ENCODE measurements at regions not wholly inside any gene's neighbourhood (a gene's known extent, or its start where the extent isn't known, plus 50 kb on each side); places are given as distances from the start of the nearest gene placed in this dataset.

DNA sequence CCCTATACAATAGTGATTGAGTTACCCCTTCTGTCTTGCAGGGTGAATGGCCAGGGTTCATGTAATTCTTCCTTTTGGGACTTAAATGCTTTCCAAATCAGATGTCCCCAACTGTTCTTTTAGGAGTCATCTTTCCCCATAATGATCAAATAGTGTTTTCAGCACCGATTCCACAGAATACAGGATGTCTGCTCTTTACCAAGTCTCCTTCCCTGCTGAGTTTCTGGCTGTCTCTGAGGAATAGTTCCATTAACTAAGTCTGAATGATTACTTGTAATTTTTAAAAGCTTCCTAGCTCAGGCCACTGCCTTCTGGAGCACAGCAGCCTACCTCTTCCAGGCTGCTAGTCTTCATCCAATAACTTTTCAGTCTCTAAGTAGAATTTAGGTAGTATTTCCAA is 630.7 kb upstream of the ZNF608 start:
- DNase-seq (ENCODE audit: low read depth) = no peak

DNA sequence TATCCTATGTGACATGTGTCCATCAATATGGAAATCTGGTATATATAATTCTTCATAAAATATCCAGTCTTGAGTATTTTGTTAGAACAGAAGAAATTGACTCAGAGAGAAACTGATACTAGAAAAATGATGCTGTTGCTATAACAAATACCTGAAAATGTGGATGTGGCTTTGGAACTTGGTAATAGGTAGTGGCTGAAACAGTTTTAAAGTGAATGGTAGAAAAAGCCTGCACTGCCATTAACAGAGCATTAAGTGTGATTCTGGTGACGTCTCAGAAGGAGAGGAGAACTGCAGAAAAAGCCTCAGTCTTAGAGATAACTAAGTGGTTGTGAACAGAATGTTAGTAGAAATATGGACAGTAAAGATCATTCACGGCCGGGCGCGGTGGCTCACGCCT is 634.9 kb upstream of the ZNF608 start:
- DNase-seq (ENCODE audit: low read depth) = no peak

DNA sequence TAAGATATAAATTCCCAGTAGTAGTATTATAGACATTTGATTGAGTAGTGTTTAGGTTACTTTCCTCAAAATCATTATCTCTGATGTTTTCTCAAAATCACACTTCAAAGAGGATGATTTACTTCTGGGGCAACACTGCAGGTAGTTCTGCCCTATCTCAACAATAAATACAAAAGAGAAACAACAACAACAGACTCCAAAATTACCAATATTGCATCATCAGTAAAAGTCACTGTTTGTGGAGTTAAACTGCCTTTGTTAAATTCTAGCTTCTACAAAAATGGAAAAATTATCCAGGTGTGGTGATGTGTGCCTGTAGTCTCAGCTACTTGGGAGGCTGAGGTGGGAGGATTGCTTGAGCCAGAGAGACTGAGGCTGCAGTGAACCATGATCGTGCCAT is 637.6 kb upstream of the ZNF608 start:
- DNase-seq (ENCODE audit: low read depth) = no peak

DNA sequence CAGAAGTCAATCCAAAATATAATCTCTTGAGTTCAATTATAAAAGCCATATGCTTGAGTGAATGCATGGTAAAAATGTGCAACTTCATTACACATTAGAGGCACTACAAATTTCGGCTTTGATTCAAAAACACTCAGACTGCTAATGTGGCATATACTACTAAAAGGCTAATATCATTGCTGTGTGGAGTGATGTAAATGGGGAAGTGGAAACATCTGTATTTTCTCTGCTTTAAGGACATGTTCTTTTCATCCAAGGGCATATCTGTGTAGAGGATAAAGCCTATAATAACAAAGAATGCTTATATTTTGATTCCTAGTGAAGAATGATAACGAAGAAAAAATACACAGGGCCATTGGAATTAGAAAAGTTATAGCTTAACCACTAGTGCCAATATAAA is 643.9 kb upstream of the ZNF608 start:
- no peak for DNase-seq (ENCODE audit: low read depth)

DNA sequence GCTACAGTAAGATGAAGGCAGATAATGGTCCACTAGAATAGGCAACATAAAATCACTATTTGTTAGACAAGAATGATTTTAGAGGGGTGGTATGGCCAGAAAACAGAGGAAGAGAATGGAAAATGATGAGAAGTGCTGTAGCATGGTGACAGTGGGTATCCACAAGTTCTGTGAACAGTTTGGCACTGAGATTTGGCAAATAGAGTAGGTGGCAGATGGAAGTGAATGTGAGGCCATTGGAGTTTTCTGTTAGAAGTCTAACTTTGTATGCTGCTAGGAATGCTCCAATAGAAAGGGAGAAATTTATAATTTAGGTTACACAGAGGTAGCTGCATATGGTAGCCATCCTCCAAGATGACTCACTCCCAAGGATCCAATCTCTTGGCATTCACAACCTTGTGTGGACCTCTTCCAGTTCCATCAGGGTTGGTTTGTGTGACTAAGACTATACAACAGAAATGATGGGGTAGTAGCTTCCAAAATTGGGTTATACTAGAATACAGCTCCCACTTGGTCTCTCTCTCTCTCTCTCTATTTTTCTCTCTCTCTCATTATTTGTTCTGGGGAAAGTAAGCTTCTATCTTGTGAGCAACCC is 646.9 kb upstream of the ZNF608 start:
- DNase-seq (ENCODE audit: low read depth) = no peak

DNA sequence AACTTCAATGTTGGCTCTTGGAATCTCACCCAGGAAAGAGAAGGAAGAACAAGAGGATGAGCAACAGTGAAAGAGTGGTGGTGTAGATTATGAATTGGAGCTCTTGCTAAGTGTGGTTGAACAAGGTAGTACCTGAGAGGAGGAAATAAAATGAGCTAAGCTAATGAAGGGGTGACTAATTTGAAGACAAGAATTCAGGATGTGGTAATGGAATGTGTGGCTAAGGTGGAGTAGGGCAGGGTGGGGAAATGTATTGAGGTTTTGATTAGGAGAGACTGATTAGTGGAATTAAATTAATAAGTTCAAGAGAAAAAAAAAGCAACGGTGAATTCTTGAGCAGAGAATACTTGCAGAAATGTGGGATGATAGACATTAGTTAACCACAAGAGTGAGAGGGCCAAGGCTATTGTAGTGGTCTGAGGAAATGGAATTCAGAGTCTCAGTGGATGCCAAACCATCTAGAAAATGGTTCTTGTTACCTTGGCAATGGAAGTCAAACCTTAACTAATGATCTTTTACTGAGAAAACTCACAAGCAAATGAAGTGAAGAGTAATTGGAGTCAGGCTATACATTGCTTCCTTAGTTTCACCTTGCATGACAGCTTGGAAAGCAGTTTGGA is 648.3 kb upstream of the ZNF608 start:
- DNase-seq (ENCODE audit: low read depth) = peak; percentile 32

DNA sequence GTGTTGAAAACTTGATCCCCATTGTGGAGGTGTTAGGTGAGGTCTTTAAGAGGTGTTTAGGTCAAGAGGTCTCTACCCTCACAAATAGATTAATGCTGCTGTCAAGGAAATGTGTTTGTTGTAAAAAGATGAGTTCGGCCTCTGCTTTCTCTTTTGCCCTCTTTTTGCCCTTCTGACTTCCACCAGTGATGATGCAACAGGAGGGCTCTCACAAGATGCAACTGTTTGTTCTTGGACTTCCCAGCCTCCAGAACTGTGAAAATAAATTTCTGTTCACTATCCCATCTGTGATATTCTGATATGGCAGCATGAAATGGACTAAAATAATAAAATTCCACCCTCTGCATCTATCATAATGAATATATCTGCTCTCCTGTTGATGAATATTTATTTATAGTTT is 650.0 kb upstream of the ZNF608 start:
- no peak for DNase-seq (ENCODE audit: low read depth)

DNA sequence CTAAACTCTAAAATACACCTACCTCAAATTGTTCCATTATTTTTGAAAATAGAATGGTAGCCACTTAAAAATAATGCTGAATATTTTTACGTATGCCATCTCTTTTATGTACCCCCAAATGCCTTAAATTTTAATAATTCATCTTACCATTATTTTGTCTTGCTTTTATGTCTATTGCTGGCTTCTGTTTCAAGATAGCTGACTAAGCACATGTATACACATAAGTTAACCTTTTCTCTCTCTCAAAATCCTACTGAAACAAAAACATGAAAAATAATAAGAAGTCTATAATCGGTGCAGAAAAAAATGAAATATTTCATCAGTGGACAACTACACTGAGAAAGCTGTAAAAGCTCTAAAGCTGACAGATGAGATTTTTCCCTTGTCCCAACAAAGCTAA is 652.0 kb upstream of the ZNF608 start:
- DNase-seq (ENCODE audit: low read depth) = no peak

DNA sequence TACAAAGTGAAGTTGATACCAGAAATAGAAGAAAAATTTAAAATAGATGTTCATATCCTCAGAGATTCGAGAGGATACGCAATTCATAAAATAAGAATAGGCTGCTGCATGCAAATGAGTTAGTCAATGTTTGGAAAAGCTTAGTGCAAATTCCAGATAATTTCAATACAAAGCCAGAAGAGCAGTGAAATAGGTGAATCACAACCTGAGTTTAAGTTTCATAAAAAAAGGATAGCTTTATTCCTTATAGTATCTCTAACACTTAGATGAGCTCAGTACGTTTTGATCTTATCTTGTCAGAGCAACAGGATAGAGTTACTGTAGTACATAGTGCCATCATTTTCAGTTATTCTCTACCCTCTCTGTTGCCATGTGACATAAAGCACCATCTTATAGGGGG is 653.4 kb upstream of the ZNF608 start:
- no peak for DNase-seq (ENCODE audit: low read depth)

DNA sequence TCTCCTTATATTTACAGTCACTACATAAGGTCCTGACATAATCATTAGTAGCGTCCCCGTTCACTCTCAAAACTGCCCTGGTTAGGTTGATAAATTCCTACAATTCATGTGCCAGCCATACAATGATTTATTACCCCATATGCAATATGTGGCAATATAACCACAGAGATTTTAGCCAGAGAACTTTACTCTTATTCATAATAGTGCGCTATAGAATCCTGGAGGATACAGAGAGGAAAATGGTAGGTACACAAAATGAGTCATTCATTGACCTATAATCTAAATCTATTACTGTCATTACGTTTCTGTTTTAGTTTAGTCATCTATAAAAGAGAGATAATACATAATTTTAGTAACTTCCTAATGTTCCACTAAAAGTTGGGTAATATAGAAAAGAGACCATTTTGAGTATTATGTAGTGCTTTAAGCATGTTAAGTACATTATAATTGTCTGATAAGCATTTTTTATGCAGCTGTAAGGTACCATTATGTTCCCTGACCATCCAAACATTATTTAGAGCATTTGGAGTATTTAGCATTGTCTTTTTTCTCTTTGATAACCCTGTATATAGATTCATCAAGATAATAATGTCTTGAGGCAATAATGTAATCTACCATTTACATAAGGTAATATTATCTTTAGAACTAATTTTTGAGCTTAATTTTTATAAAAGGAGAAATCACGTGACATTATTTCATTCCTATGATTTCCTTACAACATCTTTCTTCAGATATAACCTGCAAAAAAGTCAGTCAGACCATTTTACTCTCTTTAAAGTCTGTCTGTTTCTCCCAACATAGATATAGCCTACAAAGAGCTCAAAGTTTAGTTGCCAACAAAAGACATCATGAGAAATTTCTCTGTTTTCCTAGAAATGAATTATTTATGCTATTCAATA is 655.5 kb upstream of the ZNF608 start:
- DNase-seq (ENCODE audit: low read depth) = peak; percentile 68

DNA sequence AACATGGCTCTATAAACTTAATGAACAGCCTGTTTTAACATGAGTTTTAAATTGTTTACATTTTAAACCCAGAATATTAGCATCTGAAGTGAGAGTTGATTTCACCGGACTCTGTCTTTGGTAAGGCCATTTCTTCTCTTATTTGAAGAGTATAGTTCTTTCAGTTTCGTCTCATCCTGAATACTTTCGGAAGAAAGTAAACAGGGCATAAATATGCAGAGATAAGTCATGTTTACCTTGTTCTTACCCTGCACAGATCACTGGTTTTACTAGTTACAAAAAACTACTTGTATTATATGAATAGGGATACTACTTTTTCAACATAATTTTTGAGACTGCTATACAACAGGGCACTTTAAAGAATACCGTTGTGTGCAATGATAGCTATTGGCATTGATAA is 656.3 kb upstream of the ZNF608 start:
- no peak for DNase-seq (ENCODE audit: low read depth)

DNA sequence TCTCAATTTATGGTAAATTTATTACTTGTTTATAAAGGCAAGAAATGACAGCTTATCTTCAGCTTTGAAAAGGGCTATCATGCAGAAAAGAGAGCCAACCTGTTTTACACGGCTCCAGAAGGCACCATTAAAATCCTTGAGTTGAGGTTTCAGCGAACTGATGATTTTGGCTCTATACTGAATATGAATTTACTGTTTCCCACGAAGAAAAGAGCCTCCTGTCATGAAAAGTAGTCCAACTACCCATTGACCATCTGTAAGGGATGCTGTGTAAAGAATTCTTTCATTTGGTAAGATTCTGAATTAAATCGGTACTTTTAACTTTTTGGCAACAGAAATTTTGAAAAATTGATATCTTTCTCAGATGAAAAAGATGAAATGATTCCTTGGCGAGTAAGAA is 657.6 kb upstream of the ZNF608 start:
- DNase-seq (ENCODE audit: low read depth) = no peak

DNA sequence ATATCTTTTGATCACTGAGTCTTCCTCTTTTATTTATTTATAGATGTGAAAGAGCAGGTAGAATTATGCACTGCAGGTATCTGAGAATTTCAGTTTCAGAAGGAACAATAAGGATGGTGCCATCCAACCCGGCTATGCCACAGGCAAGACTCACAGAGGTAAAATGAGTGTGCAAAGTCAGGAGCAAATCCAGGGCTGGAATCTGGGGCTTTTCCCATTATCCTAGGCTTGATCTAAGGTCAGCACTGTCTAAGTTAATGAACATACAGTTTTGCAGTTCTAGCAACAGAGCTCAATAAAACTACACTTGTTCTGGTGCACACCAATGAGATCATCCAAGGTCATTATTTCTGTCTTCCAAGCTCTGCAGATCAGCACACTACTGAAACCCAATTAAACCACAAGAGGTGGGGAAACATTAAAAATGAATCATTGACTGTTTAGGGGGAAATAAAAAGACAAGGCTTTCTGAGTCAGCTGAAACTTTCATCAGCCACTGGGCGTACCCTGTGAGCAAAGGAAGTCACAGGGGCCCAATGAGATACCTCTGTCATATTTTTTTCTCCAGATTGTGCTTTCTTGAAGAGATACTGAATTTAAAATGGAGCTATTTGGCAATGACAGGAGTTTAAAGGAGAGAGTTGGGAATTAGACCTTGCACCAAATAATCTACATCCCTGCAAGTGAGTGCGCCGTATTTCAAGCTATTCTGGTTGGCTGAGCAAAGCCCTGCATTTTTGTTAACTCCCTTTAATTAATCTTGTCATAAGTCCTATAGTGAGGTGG is 662.2 kb upstream of the ZNF608 start:
- DNase-seq (ENCODE audit: low read depth) = peak; percentile 92

DNA sequence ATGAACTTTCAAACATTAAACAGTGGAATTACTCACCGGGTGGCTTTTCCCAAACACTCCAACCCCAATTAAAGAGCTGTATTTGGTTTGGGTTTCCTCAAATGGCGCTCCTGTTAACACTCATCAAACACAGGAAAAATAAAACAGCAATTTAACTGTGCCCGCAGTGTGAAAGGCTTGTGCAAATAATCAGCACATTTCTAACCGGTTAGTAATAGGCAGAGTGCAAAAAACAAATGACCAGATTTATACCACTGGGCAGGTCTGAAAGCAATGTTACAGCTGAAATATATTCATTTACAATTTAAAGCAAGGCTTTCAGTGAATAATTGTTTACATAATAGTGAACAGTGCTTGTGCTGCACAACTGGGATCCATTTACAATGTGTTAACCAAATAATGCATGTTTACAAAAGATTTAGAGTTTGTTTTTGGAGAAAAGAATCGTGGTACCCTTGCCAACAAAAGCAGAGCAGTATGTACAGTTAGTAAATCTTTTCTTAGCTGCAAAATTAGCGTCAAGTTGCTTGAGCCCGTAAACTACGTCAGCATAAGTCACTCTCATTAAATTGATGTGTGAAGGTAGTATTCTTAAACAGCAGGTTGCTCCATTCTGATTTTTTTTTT is 662.9 kb upstream of the ZNF608 start:
- DNase-seq (ENCODE audit: low read depth) = no peak

DNA sequence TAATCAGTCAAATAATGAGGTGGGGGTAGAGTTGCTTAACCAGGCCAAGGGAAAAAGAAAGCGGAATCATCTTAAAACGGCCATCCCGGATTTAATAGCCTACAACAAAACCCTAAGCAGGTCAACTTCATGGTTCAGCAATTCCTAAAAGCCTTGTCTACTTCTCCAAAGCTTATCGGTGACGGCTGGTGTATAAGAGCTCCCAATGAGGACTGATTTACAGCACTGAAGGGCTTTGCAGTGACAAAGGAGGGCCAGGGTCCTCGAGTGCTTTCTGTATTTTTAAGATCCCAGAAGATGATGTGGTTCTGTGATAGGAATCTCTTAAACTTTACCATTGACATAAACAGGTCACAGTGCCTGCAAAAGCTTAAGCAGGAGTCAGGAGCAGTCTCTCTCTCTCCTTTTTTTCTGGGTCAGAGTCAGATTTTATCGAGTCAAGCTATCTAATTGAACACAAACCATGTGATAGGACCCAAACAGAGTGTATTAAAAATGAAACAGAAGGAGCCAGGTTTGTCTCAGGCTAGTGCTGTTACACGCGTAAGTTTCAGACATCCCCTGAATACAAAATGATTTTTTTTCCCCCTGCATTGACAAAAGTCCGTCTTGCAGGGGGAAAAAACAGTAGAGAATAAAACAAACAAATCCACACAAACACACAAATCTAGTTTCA is 663.6 kb upstream of the ZNF608 start:
- no peak for DNase-seq (ENCODE audit: low read depth)

DNA sequence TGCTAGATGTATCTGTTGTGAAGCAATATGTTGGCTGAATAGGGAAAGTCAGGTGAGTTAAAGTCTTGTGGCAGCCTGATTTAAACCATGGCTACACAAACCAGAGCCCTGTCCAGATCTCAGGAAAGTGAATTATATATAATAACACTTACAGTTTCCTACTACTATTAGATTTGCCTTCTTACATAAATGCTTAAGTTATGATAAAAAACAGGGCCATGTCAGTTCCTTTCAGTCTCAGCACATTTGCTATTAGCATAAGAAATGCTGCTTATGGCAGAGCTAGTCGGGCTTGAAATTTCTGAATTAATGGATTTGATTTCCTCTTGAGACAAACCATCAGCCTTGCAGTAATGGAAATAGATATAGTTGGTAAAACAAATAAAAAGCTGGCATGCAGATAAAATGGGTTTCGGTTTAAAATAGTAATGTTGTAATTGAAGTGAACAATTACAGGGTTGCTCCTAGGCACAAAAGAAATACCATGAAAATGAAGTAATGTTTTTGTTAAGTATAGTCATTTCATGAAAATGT is 664.2 kb upstream of the ZNF608 start:
- DNase-seq (ENCODE audit: low read depth) = peak; percentile 60

DNA sequence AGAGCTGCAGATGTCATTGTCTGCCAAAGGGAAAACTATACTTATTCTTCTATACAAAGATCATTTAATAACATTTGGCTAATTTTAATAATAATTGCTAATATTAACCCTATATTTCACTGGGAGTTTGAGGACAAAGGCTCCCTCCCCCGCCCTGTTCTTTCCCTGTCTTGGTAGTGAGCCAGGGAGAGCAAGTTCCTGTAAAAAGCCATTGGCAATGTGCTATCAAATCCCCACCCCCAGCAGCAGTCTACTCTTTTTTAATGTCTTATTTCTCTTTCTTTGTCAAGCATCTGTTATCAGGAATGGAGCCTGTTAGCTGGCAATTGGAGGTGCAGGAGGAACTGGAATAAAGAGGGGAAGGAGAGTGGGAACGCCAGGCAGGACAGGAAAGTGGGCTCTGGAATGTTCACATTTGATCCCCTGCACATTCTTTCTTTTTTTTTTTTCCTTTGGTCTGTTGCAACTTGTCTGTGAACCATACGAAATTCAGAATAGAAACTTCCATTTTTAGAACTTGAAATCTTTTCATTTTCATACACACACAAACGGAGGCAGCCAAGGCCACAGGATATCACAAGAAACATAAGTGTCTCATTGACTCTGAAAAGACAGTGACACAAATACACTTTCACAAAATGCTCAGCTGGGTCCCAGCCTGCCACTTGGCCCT is 664.8 kb upstream of the ZNF608 start:
- peak; percentile 36 for DNase-seq (ENCODE audit: low read depth)

DNA sequence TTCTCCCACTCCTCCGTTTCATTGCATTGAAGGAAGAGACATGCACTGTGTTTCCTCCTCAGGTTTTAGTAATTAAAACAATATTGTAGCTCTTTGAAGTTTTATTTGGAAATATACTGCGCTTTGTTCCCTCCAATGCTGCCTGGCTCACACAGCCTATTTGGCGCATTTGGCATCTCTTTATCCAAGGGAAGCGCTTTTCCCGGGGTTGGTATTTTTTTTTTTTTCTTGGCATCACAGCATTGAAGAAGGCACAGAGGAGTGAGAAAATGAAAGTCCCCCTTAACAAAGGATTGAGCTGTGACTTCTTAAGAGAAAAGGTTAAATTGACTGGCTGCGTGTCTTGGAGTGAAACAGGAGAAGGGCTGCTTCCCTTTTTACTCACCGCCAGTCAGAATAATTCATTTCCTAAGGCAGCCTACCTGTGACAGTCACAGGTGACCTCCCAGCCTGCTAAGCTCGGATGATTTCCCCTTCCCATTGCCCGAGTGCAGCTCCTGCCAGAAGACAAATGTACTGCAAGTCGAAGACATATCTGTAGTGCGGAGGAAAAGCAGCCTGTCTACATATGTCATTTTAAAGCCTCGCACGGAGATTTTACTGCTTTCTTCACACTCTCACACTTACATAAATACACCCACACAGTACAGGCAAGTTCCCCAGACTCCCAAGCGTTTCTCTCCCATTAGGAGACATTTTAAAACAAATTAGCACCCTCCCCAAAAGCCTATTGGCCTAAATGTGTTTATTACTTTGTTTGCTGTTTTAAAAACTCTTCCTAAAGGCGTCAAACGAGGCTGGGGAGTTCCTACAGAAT is 665.5 kb upstream of the ZNF608 start:
- DNase-seq (ENCODE audit: low read depth) = peak; percentile 52

DNA sequence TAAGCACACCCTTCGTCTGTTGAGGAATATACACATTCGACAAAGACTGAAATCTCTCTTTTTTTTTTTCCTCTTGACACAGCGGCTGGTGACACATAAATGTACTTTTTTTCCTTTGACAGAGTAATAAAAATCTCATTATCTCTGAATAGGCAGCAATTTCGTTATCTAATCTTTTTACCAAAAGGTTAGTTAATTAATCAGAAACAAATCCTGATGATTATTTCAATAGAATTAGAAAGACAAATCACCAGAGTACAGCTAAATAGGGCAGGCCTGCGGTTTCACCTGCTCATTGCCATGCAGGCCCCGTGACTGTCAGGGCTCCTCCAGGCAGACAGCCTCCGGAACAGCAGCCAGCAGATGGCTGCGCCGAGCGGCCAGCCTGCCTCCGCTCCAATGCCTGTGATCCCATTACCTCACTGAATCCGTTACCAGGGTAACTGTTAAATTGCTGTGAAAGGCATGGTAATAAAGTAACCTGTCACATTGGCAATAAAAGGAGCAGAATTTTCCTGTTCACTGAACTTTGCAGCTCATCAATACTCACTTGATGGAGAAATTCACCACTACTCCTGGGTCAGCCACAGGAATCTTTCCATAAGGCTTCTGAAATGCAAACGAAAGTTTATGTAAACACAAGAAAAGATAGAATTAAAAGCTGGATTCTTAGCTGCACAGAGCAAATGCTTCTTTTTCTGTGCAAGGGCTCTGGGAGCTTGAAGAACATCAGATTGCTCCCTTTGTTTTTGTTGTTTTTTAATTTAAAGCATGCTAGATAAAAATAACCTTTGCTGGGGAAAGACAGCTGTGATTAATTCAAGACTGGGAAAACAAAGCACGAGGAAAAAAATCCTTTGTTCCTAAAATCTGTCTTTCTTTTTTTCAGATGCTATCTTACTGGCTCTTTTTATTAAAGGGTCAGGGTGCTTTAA is 666.4 kb upstream of the ZNF608 start:
- peak; percentile 80 for DNase-seq (ENCODE audit: low read depth)

All from amniotic epithelial cell (primary cell).